Activated CD8-positive, alpha-beta memory T cell treated with anti-CD3 and anti-CD28 coated beads for 36 hours (primary cell): ENCODE measurements at regions not wholly inside any gene's neighbourhood (a gene's known extent, or its start where the extent isn't known, plus 50 kb on each side); places are given as distances from the start of the nearest gene placed in this dataset.
"Not testable (repeated sequence)": the region's sequence is repeated elsewhere in the genome, so short reads cannot be mapped to it uniquely, and the experiment has no call there.

Experiments used
- CTCF ChIA-PET: fragments of 350-600 bp; sonication (Branson Sonifier 250); formaldehyde crosslinking; loops from one replicate; lab custom pipeline; 2021; ENCODE audit warnings: antibody characterized with exemption; lab: Charles Lee
- POLR2A ChIA-PET: fragments of 350-600 bp; sonication (Branson Sonifier 250); formaldehyde crosslinking; loops from one replicate; lab custom pipeline; 2021; ENCODE audit warnings: antibody characterized with exemption; lab: Charles Lee

GRCh38 chr10:124210263-124210662 is 116.9 kb upstream of the CHST15 start:
- POLR2A ChIA-PET: no interaction called here
- CTCF ChIA-PET: no interaction called here

- ChIA-PET POLR2A (no interaction called here), CTCF (interaction anchor here (0.6 kb wide), 1 partner anchor 14 kb away, joined by 3 read pairs; no protein-coding TSS in a partner anchor)
These were observed 114.0 kb upstream of the CHST15 start for GRCh38 chr10:124207391-124207790.

- ChIA-PET CTCF (no interaction called here), POLR2A (no interaction called here)
These were observed 113.2 kb upstream of the CHST15 start for GRCh38 chr10:124206616-124207015.

- CTCF ChIA-PET: no interaction called here
- POLR2A ChIA-PET: no interaction called here
These were observed 112.0 kb upstream of the CHST15 start for GRCh38 chr10:124205432-124205831.

GRCh38 chr10:124204726-124205125 is 111.3 kb upstream of the CHST15 start:
- ChIA-PET CTCF (no interaction called here), POLR2A (no interaction called here)

DNA sequence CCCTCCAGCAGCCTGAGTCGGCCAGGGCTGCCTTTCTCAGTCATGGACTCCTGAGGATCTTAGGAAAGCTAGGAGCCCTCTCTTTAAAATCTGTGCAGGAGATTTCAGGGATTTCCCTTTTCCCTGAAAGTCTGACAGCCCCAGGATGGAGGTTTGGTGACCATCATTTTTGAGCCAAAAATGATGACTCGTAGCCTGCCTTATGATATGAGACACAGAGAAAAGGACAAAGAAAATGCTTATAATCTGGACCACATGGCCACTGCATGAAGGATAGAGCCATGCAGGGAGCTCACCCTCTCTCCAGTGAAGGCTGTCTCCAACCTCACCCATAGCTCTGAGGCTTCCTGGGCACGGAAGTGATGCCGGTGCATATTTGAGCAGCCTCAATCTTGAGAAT is 106.6 kb upstream of the CHST15 start:
- ChIA-PET POLR2A (no interaction called here), CTCF (no interaction called here)

DNA sequence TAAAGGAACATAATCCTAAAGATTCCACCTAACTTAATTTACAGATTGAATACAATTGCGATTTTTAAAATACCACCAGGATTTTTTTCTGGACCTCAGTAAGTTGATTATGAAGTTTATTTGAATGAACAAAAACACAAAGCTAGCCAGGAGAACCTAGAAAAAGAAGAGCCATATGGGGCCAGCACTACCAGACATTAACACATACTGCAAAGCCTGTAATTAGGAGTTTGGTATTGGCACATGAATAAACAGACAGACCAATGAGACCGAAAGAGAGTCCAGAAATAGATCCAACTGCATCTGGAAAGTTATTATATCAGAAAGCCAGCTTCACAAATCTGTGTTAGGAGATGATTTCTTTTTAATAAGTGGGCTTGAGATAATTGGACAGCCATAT is 105.5 kb upstream of the CHST15 start:
- ChIA-PET CTCF (no interaction called here), POLR2A (no interaction called here)

- ChIA-PET POLR2A (no interaction called here), CTCF (no interaction called here)
These were observed 104.7 kb upstream of the CHST15 start for GRCh38 chr10:124198125-124198501.

DNA sequence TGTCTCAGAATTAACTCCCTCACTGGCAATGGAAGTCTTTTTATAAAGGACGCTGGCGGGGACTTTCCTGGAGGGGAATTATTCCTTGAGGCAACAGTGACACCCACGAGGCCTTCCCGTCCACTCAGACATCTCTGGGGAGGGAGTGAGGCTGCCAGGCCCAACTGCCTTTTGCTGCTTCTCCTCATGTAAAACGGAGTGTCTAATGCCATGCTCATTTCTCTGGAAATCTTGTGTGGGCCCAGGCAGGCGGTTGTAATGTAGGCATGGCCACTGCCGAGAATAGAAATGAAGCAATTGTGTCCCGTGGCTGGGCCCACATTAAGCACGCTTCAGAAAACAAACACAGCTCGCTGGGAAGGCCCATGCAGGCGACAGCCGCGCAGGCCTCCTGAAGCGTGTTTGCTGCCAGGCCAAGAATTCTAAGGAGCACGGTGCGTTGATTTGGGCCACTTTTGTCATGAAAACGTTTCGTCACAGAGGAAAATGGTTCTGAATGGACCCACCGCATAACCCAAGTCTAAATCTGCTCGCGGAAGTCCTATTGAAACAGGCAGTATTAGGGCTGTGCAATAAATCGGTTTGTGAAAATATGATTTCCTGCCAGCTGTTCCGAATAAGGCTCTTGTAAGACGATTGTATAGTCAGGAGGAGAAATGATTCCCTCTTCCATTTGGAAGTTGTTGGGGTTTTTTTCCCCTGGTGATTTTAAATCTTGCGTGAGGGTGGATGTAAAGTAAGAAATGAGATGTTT is 104.2 kb upstream of the CHST15 start:
- ChIA-PET POLR2A (no interaction called here), CTCF (no interaction called here)

DNA sequence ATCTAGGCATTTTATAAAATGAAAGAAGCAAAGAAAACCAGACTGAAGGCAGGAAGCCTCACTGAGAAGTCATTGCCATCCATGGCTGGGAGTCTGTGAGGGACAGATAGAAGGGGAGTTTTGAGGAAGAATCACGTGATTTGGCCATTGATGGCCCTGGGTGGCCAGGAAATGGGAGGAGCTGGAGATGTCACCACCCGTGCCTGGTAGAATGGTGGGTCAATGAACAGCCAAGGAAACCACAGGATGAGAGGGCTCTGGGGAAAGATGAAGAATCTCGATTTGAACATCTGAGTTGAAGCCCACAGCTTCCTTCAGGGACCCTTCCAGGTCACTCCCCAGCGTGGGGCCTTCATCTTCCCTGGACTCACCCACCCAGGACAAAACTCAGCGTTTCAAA is 103.3 kb upstream of the CHST15 start:
- CTCF ChIA-PET: no interaction called here

GRCh38 chr10:124194199-124194824 is 100.9 kb upstream of the CHST15 start:
- CTCF ChIA-PET: no interaction called here
- POLR2A ChIA-PET: no interaction called here

More for the DNA sequence above, 103.3 kb upstream of the CHST15 start:
- POLR2A ChIA-PET: no interaction called here

DNA sequence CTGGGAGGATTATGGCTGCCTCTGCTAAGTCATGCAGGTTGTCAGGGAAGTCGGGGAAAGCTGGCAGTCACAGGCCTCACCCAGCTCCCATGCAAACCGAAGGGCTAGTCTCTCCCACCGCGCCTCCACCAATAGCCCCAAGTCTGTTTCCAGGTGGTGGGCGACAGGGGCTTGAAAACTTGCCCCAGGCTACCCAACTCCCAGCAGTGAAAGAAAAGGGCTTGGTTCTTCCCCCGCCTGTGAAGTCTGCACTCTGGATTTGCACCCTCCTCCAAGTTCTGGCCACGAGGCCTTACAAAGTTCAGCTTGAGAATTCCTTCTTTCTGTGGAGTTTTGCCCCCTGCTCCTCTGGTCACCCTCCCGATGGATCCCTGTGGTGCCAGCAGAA is 99.9 kb upstream of the CHST15 start:
- POLR2A ChIA-PET: no interaction called here
- CTCF ChIA-PET: interaction anchor here (1.2 kb wide), 1 partner anchor 14 kb away, joined by 3 read pairs; no protein-coding TSS in a partner anchor

DNA sequence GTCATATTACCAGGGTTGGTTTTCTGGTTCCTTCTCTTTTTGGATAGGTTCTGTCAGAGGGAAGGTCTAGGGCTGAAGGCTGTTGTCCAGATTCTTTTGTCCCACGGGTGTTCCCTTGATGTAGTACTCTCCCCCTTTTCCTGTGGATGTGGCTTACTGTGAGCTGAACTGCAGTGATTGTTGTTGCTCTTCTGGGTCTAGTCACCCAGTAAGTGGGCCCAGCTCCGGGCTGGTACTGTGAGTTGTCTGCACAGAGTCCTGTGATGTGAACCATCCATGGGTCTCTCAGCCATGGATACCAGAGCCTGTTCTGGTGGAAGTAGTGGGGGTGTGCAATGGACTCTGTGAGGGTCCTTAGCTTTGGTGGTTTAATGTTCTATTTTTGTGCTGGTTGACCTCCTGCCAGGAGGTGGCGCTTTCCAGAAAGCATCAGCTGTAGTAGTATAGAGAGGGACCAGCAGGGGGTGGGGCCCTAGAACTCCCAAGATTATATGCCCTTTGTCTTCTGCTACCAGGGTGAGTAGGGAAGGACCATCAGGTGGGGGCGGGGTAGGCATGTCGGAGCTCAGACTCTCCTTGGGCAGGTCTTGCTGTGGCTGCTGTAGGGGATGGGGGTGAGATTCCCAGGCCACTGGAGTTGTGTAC is 99.4 kb upstream of the CHST15 start:
- POLR2A ChIA-PET: not testable (repeated sequence)
- CTCF ChIA-PET: interaction anchor here (1.2 kb wide), 1 partner anchor 15 kb away, joined by 3 read pairs; no protein-coding TSS in a partner anchor

DNA sequence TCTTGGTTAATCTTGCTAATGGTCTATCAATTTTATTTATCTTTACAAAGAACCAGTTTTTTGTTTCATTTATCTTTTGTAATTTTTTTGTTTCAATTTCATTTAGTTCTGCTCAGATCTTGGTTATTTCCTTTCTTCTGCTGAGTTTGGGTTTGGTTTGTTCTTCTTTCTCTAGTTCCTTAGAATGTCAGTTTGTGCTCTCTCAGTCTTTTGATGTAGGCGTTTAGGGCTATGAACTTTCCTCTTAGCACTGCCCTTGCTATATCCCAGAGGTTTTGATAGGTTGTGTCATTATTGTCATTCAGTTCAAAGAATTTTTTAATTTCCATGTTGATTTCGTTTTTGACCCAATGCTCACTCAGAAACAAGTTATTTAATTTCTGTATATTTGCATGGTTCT is 97.1 kb upstream of the CHST15 start:
- CTCF ChIA-PET: not testable (repeated sequence)

GRCh38 chr10:124186956-124187355 is 93.6 kb upstream of the CHST15 start:
- ChIA-PET POLR2A (no interaction called here), CTCF (no interaction called here)

More for the DNA sequence above, 97.1 kb upstream of the CHST15 start:
- POLR2A ChIA-PET: not testable (repeated sequence)

GRCh38 chr10:124185084-124185483 is 91.7 kb upstream of the CHST15 start:
- CTCF ChIA-PET: no interaction called here
- POLR2A ChIA-PET: no interaction called here

DNA sequence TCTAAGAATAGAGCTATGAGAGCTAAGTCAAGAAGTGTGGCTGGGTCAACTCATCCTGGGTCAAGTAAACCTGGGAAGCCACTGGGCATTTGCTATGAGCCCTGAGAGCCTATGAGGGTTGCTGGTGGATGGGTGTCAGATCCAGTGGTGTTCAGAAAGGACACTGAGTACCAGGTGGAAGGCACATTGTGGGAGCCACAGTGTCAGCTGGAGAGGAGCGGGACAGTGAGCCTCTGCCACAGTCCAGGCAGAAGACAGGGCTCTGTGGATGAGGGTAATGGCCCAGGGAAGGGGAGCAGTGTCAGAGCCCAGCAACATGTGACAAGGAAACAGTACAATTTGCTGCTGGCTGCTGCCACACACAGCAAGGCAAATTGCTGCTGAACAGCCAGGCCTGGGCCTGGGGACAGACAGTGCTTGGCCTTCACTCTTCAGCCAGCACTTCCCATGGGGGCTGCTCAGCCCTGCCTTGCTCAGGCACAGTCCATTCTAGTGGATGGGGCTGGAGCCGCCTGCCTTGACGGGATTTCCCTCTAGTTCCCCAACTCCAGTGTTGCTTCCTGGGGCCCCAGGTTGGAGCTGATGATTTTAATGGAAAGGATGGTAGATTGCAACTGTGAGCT is 90.9 kb upstream of the CHST15 start:
- ChIA-PET POLR2A (no interaction called here), CTCF (no interaction called here)

DNA sequence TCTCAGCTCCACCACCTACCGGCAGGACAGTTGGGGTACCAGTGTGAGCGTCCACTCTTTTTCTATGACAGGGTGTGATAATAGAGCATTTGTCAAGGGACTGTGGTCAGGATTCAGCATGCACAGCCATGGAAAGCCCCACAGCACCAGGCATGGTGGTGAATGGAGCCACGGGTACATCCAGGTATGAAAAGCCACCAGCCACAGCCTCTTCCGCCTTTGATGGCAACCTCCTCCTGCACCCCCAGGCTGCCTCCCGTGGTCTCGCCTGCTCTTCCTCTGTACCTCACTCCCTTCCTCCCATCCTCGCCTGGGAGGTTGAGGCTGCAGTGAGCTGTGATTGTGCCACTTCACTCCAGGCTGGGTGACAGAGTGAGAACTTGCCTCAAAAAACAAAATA is 90.2 kb upstream of the CHST15 start:
- ChIA-PET POLR2A (no interaction called here), CTCF (no interaction called here)

GRCh38 chr10:124182088-124182541 is 88.7 kb upstream of the CHST15 start:
- ChIA-PET POLR2A (no interaction called here), CTCF (no interaction called here)

GRCh38 chr10:124181656-124182055 is 88.3 kb upstream of the CHST15 start:
- POLR2A ChIA-PET: no interaction called here
- CTCF ChIA-PET: interaction anchor here (1.3 kb wide), 1 partner anchor 207 kb away, joined by 3 read pairs; no protein-coding TSS in a partner anchor
